H1 (cell line): ENCODE measurements at regions not wholly inside any gene's neighbourhood (a gene's known extent, or its start where the extent isn't known, plus 50 kb on each side); places are given as distances from the start of the nearest gene placed in this dataset.

Source experiments
- CTCF ChIA-PET: fragments of 300-600 bp; sonication (Branson Sonifier 250); formaldehyde crosslinking; loops from one replicate; lab custom pipeline; 2021; ENCODE audit not compliant: partially characterized antibody; lab: Charles Lee
- POLR2A ChIA-PET: fragments of 300-600 bp; sonication (Branson Sonifier 250); formaldehyde crosslinking; loops from one replicate; lab custom pipeline; 2021; ENCODE audit warnings: inconsistent platforms; ENCODE audit not compliant: partially characterized antibody; lab: Charles Lee
- DNase-seq, 2 experiments: peaks; one replicate each; pipeline versions ENCODE4 v3.0.0 to v3.0.0-alpha.2; 2010 to 2022; ENCODE audit warnings: low spot score in 2 of 2, low read depth in 1 of 2, mixed read lengths in 1 of 2
- FAIRE-seq: peaks from 2 replicates; lab custom pipeline; 2011; peaks lifted over from hg19 to GRCh38; lab: Jason Lieb, UNC
- H2AFZ ChIP-seq: 2 replicates; pipeline ENCODE4 v1.8.1; 2012; ENCODE audit warnings: low read length, inconsistent platforms
- H2AK5ac ChIP-seq: 2 replicates; pipeline ENCODE4 v1.6.1; 2013; ENCODE audit warnings: low read depth, low read length
- H2BK120ac ChIP-seq: replicated peaks from 2 replicates; pipeline ENCODE3; 2013; ENCODE audit warnings: low read depth, low read length, inconsistent platforms
- H2BK12ac ChIP-seq: 2 replicates; pipeline ENCODE4 v1.6.1; 2013; ENCODE audit warnings: low read depth, low read length
- H2BK15ac ChIP-seq: 2 replicates; pipeline ENCODE4 v1.6.1; 2013; ENCODE audit warnings: low read length
- H2BK20ac ChIP-seq: 2 replicates; pipeline ENCODE4 v1.6.1; 2013; ENCODE audit warnings: low read length
- H2BK5ac ChIP-seq: 2 replicates; pipeline ENCODE4 v1.6.1; 2013; ENCODE audit warnings: low read depth, low read length
- H3K14ac ChIP-seq: 2 replicates; pipeline ENCODE4 v1.6.1; 2013; ENCODE audit warnings: inconsistent platforms; ENCODE audit not compliant: insufficient read length
- H3K18ac ChIP-seq: 2 replicates; pipeline ENCODE4 v1.6.1; 2013; ENCODE audit warnings: low read length; ENCODE audit errors: extremely low read depth
- H3K23ac ChIP-seq: 2 replicates; pipeline ENCODE4 v1.6.1; 2013; ENCODE audit warnings: inconsistent platforms; ENCODE audit not compliant: insufficient read length
- H3K23me2 ChIP-seq: 2 replicates; pipeline ENCODE4 v1.6.1; 2013; ENCODE audit warnings: low read depth, low read length
- H3K27ac ChIP-seq: 2 replicates; pipeline ENCODE4 v1.6.1; 2011; ENCODE audit warnings: low read depth, low read length, inconsistent platforms
- H3K27me3 ChIP-seq, 4 experiments: replicated peaks in 1 of 4; 1 replicate in 1 of 4; 2 replicates in 3 of 4; pipeline versions ENCODE4 v1.6.1 to v1.8.1; 2011 to 2013; ENCODE audit warnings: low read length in 3 of 4, mild to moderate bottlenecking in 3 of 4, inconsistent platforms in 2 of 4, mixed read lengths in 2 of 4, moderate library complexity in 1 of 4; ENCODE audit not compliant: control insufficient read depth in 3 of 4, insufficient read depth in 3 of 4; ENCODE audit errors: extremely low read depth in 1 of 4
- H3K36me3 ChIP-seq, 4 experiments: 2 replicates each; pipeline versions ENCODE4 v1.6.1 to v1.8.1; 2011 to 2013; ENCODE audit warnings: mild to moderate bottlenecking in 4 of 4, low read length in 3 of 4, moderate library complexity in 2 of 4, control low read depth in 1 of 4, inconsistent platforms in 1 of 4; ENCODE audit not compliant: insufficient read depth in 4 of 4, control insufficient read depth in 2 of 4
- H3K4ac ChIP-seq: replicated peaks from 2 replicates; pipeline ENCODE3; 2013; ENCODE audit warnings: low read length, low read depth, mixed read lengths, inconsistent platforms; ENCODE audit not compliant: insufficient read length
- H3K4me1 ChIP-seq, 4 experiments: replicated peaks in 1 of 4; 1 replicate in 1 of 4; 2 replicates in 3 of 4; pipeline versions ENCODE4 v1.6.1 to v1.8.1; 2011 to 2013; ENCODE audit warnings: low read length in 3 of 4, inconsistent platforms in 2 of 4, mixed read lengths in 1 of 4; ENCODE audit not compliant: insufficient read depth in 4 of 4, control insufficient read depth in 3 of 4
- H3K4me2 ChIP-seq, 2 experiments: 2 replicates each; pipeline versions ENCODE4 v1.6.1 to v1.8.1; 2011 to 2013; ENCODE audit warnings: low read depth in 2 of 2, low read length in 2 of 2, control low read depth in 1 of 2, inconsistent platforms in 1 of 2, mild to moderate bottlenecking in 1 of 2; ENCODE audit not compliant: insufficient read depth in 1 of 2
- H3K4me3 ChIP-seq, 4 experiments: fragments of 200-600, 300-600 bp in 1 of 4; sonication (generic), shearing (Covaris generic), sonication (Bioruptor Twin) in 1 of 4; 2 replicates each; pipeline versions ENCODE4 v1.5.1 to v1.8.1; 2011 to 2016; ENCODE audit warnings: low read length in 4 of 4, low read depth in 3 of 4, control low read depth in 2 of 4, inconsistent platforms in 2 of 4, mild to moderate bottlenecking in 2 of 4, mixed read lengths in 1 of 4, moderate library complexity in 1 of 4; ENCODE audit not compliant: insufficient read depth in 2 of 4; ENCODE audit errors: extremely low read depth in 1 of 4
- H3K56ac ChIP-seq: replicated peaks from 2 replicates; pipeline ENCODE3; 2013; ENCODE audit warnings: low read depth, mild to moderate bottlenecking, mixed read lengths, low read length, inconsistent platforms; ENCODE audit not compliant: insufficient read length
- H3K79me1 ChIP-seq: 2 replicates; pipeline ENCODE4 v1.6.1; 2013; ENCODE audit warnings: low read depth, low read length, control low read depth
- H3K79me2 ChIP-seq, 2 experiments: 2 replicates each; pipeline versions ENCODE4 v1.6.1 to v1.8.1; 2012 to 2013; ENCODE audit warnings: low read length in 2 of 2, mild to moderate bottlenecking in 2 of 2, inconsistent platforms in 1 of 2; ENCODE audit not compliant: insufficient read depth in 2 of 2, control insufficient read depth in 1 of 2
- H3K9ac ChIP-seq, 4 experiments: replicated peaks in 1 of 4; 1 replicate in 1 of 4; 2 replicates in 3 of 4; pipeline versions ENCODE4 v1.6.1 to v1.8.1; 2011 to 2013; ENCODE audit warnings: low read depth in 3 of 4, low read length in 3 of 4, control low read depth in 2 of 4, mild to moderate bottlenecking in 2 of 4, moderate library complexity in 2 of 4, inconsistent platforms in 1 of 4; ENCODE audit errors: extremely low read depth in 1 of 4
- H3K9me3 ChIP-seq, 2 experiments: 2 replicates each; pipeline versions ENCODE4 v1.6.1 to v1.8.1; 2012 to 2013; ENCODE audit warnings: mild to moderate bottlenecking in 2 of 2, moderate library complexity in 2 of 2, control low read depth in 1 of 2, inconsistent platforms in 1 of 2, low read depth in 1 of 2, low read length in 1 of 2, mixed read lengths in 1 of 2; ENCODE audit not compliant: insufficient read depth in 2 of 2
- H4K20me1 ChIP-seq, 2 experiments: replicated peaks in 1 of 2; 2 replicates each; pipeline versions ENCODE3 to v1.8.1; 2011 to 2013; ENCODE audit warnings: inconsistent platforms in 2 of 2, low read length in 2 of 2, mild to moderate bottlenecking in 1 of 2; ENCODE audit not compliant: insufficient read depth in 2 of 2, control insufficient read depth in 1 of 2
- H4K5ac ChIP-seq: 2 replicates; pipeline ENCODE4 v1.6.1; 2013; ENCODE audit warnings: low read length, low read depth, mixed read lengths, inconsistent platforms; ENCODE audit not compliant: insufficient read length
- H4K8ac ChIP-seq: 2 replicates; pipeline ENCODE4 v1.8.0; 2013; ENCODE audit warnings: mild to moderate bottlenecking, moderate library complexity, low read length, inconsistent platforms; ENCODE audit not compliant: insufficient read depth; ENCODE audit errors: extremely low read depth
- H4K91ac ChIP-seq: replicated peaks from 2 replicates; pipeline ENCODE3; 2013; ENCODE audit warnings: low read length, mixed read lengths, inconsistent platforms; ENCODE audit not compliant: insufficient read length
- BCL11A ChIP-seq, 2 experiments: IDR thresholded peaks; one replicate each; pipeline ENCODE4 v1.6.1; 2011; ENCODE audit warnings: low read depth in 2 of 2, low read length in 2 of 2, mild to moderate bottlenecking in 2 of 2
- BRCA1 ChIP-seq: IDR thresholded peaks from 2 replicates; pipeline ENCODE4 v1.6.1; 2012; ENCODE audit warnings: low read depth, low read length, improper control_type of control experiment
- CTBP2 ChIP-seq: IDR thresholded peaks from 2 replicates; pipeline ENCODE4 v1.7.0; 2011; ENCODE audit warnings: borderline replicate concordance, mild to moderate bottlenecking, moderate library complexity, mixed read lengths, low read length; ENCODE audit not compliant: insufficient read depth, insufficient read length
- JUND ChIP-seq: IDR thresholded peaks from 2 replicates; pipeline ENCODE4 v1.6.1; 2011; ENCODE audit warnings: mild to moderate bottlenecking, improper control_type of control experiment, low read length
- NRF1 ChIP-seq: IDR thresholded peaks from 2 replicates; pipeline ENCODE4 v1.6.1; 2011; ENCODE audit warnings: mild to moderate bottlenecking, low read depth, low read length, improper control_type of control experiment
- POLR2A ChIP-seq, 2 experiments: IDR thresholded peaks; 1 replicate in 1 of 2; 2 replicates in 1 of 2; pipeline ENCODE4 v1.6.1; 2011; ENCODE audit warnings: low read depth in 2 of 2, low read length in 2 of 2, mild to moderate bottlenecking in 2 of 2; ENCODE audit errors: control extremely low read depth in 1 of 2
- RAD21 ChIP-seq, 2 experiments: IDR thresholded peaks in 1 of 2; conservative IDR thresholded peaks in 1 of 2; 2 replicates each; pipeline ENCODE4 v1.6.1; 2011; ENCODE audit warnings: low read depth in 2 of 2, low read length in 2 of 2, improper control_type of control experiment in 1 of 2, inconsistent platforms in 1 of 2, mild to moderate bottlenecking in 1 of 2, moderate library complexity in 1 of 2
- SAP30 ChIP-seq: fragments of 300-600 bp; sonication (generic); IDR thresholded peaks from 2 replicates; pipeline ENCODE4 v1.7.1; 2012; ENCODE audit warnings: low read length, moderate library complexity, mild to moderate bottlenecking, inconsistent platforms; ENCODE audit not compliant: insufficient read depth, insufficient replicate concordance
- SIN3A ChIP-seq, 2 experiments: IDR thresholded peaks in 1 of 2; conservative IDR thresholded peaks in 1 of 2; 2 replicates each; pipeline ENCODE4 v1.6.1; 2011 to 2012; ENCODE audit warnings: low read length in 2 of 2, improper control_type of control experiment in 1 of 2, low read depth in 1 of 2, mild to moderate bottlenecking in 1 of 2
- SRF ChIP-seq: IDR thresholded peaks from 2 replicates; pipeline ENCODE4 v1.6.1; 2011; ENCODE audit warnings: mild to moderate bottlenecking, low read depth, low read length, moderate library complexity
- TAF1 ChIP-seq: IDR thresholded peaks from 2 replicates; pipeline ENCODE4 v1.6.1; 2011; ENCODE audit warnings: mild to moderate bottlenecking, low read depth, low read length
- TAF7 ChIP-seq: optimal IDR thresholded peaks from 2 replicates; pipeline ENCODE3; 2011; ENCODE audit warnings: low read depth, mild to moderate bottlenecking, inconsistent platforms, low read length, moderate library complexity, borderline replicate concordance
- ZNF274 ChIP-seq: IDR thresholded peaks from 2 replicates; pipeline ENCODE4 v1.7.0; 2012; ENCODE audit warnings: low read length, borderline replicate concordance; ENCODE audit errors: extremely low read depth
- WGBS, 2 experiments: shearing (Covaris generic) in 1 of 2; methylation state at CpG; one replicate each; pipeline versions ENCODE4 v1.1.6 to v1.1.7; 2013 to 2015; ENCODE audit warnings: low lambda C conversion rate in 2 of 2, mixed read lengths in 2 of 2, inconsistent platforms in 1 of 2, low coverage in 1 of 2, missing lambda C conversion rate in 1 of 2; ENCODE audit not compliant: insufficient replicate concordance in 2 of 2, insufficient coverage in 1 of 2, insufficient read length in 1 of 2; ENCODE audit errors: extremely low coverage in 1 of 2, missing lambda C conversion rate in 1 of 2; 5-methylcytosine and 5-hydroxymethylcytosine counted together
- TF ChIP-seq, protein P1 (sequence below): IDR thresholded peaks from 2 replicates; pipeline ENCODE4 v1.6.1; 2012; ENCODE audit warnings: inconsistent platforms

DNA sequence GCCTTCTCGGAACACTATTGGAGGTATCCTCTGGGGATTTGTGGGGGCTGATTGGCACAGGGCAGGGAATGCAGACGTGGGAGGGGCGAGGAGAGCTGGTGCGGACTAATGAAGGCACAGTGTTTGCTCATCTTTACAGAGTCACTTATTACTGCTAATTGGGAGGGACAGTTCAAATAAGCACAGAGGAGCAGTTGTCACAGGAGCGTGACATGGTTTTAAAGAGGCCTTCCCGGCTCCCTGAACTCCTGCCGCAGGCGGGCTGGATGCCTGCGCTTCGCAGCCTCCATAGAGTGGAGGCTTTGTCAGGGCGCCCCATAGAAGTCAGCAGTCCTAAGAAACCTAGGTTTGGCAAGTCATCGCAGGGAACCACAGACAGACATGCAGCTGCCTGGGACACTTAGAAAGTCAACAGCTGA lies 149.6 kb downstream of the LINC00237 start:
- Histone ChIP-seq H3K18ac (no peak overlapping the region), H3K4me1 (no peaks in the 10 kb centered on the region), H3K23ac (no peak overlapping the region), H3K27ac (no peak overlapping the region), H2AK5ac (no peak overlapping the region), H3K56ac (no peak overlapping the region), H3K27me3 (no peaks in the 10 kb centered on the region), H2AFZ (0 out of 2 replicates have a peak overlapping the region, but pooled peaks have one; percentile 35), H3K79me1 (no peaks in the 10 kb centered on the region), H3K23me2 (no peaks in the 10 kb centered on the region), H3K9me3 (no peaks in the 10 kb centered on the region), H4K5ac (no peak overlapping the region), H3K4me3 (no peak overlapping the region), H3K4ac (no peak overlapping the region), H3K9ac (no peak overlapping the region), H2BK20ac (no peak overlapping the region), H3K14ac (no peak overlapping the region), H4K91ac (no peak overlapping the region), H2BK15ac (no peak overlapping the region), H3K36me3 (no peaks in the 10 kb centered on the region), H3K79me2 (no peaks in the 10 kb centered on the region), H3K4me2 (no peak overlapping the region), H2BK5ac (no peak overlapping the region), H2BK120ac (no peak overlapping the region), H2BK12ac (no peak overlapping the region), H4K20me1 (no peaks in the 10 kb centered on the region), H4K8ac (no peak overlapping the region; the same call in 1 of the 2 replicates)
- no peak for FAIRE-seq
- 93% methylated on average over 12 of the region's 12 CpGs; no CpG with 5 or more reads in 1 of the 2 experiments for WGBS, 2 experiments
- POLR2A ChIA-PET, result no interaction called here
- no peak for DNase-seq
- CTCF ChIA-PET, result interaction anchor here (1.1 to 1.3 kb wide), 5 partner anchors 33 to 659 kb away, joined by 3 to 4 read pairs (median 3); no protein-coding TSS in a partner anchor
- TF ChIP-seq POLR2A (IDR thresholded peaks at IDR 0.05; ENCODE audit: control extremely low read depth in 1 of 2, low read depth in 2 of 2, low read length in 2 of 2), result no peak
- no peak for TF ChIP-seq BRCA1
- TF ChIP-seq BCL11A (IDR thresholded peaks at IDR 0.05; ENCODE audit: low read depth in 2 of 2, low read length in 2 of 2), result no peak
- TF ChIP-seq RAD21 (IDR thresholded peaks at IDR 0.05 in 1 of 2, conservative IDR thresholded peaks at IDR 0.05 in 1 of 2; ENCODE audit: low read depth in 2 of 2, low read length in 2 of 2), result no peak
- TF ChIP-seq JUND, result no peak
- TF ChIP-seq, protein P1, sequence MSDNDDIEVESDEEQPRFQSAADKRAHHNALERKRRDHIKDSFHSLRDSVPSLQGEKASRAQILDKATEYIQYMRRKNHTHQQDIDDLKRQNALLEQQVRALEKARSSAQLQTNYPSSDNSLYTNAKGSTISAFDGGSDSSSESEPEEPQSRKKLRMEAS, result no peak
- TF ChIP-seq SAP30, result no peak
- no peak for TF ChIP-seq TAF7
- TF ChIP-seq ZNF274, result no peak
- no peak for TF ChIP-seq NRF1
- no peak for TF ChIP-seq CTBP2
- no peak for TF ChIP-seq SIN3A (conservative IDR thresholded peaks at IDR 0.05 in 1 of 2, IDR thresholded peaks at IDR 0.05 in 1 of 2; ENCODE audit: low read depth in 1 of 2, low read length in 2 of 2)
- TF ChIP-seq TAF1, result no peak
- TF ChIP-seq SRF, result no peak
